ENCODE measurements at regions not wholly inside any gene's neighbourhood (a gene's known extent, or its start where the extent isn't known, plus 50 kb on each side); places are given as distances from the start of the nearest gene placed in this dataset.

- Mint-ChIP-seq H3K27me3 (peaks cover 2% of the 10 kb centered on the region), H3K4me1 (peaks cover 20% of the 10 kb centered on the region), H3K36me3 (ENCODE audit: low read depth) (no peaks in the 10 kb centered on the region), H3K9me3 (ENCODE audit: low read depth) (no peaks in the 10 kb centered on the region), H3K4me3 (no peak overlapping the region), H3K27ac (no peak overlapping the region)
- DNase-seq (no peak), ATAC-seq (no peak)
- intact Hi-C loops (cut with DNase I, micrococcal nuclease), result no loop called here
- CTCF ChIA-PET, result interaction anchor here (0.6 kb wide), 1 partner anchor 9 kb away, joined by 3 read pairs; no protein-coding TSS in a partner anchor
- POLR2A ChIA-PET, result no interaction called here
Observed at GRCh38 chr21:43364261-43364510, 62.7 kb downstream of the SIK1 start.

DNA sequence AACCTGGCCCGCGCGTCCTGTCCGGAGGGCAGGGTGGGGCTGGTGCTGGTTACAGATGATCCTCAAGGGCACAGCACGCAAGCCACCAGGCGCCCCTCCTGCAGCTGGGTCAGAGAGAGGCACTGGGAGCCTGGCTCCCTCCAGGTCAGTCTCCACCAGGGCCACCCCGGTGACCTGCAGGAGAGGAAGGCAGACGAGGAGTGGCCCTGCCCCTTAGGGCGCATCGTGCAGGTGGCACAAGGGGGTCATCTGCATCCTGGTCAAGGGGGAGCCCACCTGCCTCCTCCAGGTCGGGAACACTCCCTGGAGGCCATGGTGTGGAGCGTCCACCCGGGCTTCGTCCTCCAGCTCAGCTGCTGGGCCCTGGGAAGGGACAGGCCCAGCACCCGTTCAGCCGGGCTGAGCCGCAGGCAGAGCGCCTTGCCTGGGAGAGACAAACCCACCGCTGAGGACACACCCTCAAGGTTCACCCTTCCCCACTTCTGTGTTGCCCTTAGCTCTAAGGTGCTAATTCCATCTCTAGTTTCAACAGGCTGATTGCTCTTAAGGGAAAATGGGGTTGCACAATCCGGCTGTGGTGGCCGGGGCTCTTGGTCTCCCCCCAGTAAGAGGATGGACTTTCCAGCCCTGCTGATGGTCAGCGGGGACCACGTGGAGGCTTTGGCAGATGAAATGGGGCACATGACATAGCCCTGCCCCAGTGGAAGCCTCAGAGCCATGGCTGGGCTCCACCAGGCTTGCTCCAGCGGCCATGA is 63.2 kb downstream of the SIK1 start:
- Mint-ChIP-seq H3K9me3 (ENCODE audit: low read depth) (no peaks in the 10 kb centered on the region), H3K27me3 (peaks cover 2% of the 10 kb centered on the region), H3K4me1 (peaks cover 20% of the 10 kb centered on the region), H3K27ac (no peak overlapping the region), H3K36me3 (ENCODE audit: low read depth) (no peaks in the 10 kb centered on the region), H3K4me3 (no peak overlapping the region)
- no peak for ATAC-seq
- no peak for DNase-seq
- POLR2A ChIA-PET, result no interaction called here
- CTCF ChIA-PET, result interaction anchor here (0.6 kb wide), 1 partner anchor 10 kb away, joined by 3 read pairs; no protein-coding TSS in a partner anchor
- intact Hi-C loops (cut with DNase I, micrococcal nuclease), result no loop called here

DNA sequence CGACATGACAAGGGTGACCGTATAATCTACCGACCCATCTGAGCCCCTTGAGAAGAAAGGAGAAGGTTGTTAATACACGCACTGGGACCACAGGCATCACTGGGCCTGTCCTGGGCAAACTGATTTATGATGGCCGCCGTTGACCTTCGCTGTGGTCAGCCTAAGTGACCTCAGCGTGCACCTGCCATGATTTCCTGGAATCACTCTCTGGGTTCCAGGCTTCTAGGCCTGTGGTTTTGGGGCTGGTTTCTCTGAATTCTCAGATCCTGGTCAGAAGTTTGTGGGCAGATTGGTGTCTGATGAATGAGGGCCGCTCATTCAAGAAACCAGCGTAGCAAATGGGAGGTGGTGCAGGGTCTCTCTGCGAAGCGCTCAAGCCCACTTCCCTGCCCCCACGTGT is 64.0 kb downstream of the SIK1 start:
- intact Hi-C loops (cut with DNase I, micrococcal nuclease), result no loop called here
- ATAC-seq, result peak; percentile 7
- CTCF ChIA-PET, result no interaction called here
- peak; percentile 43 for DNase-seq
- Mint-ChIP-seq H3K4me1 (peaks cover 20% of the 10 kb centered on the region), H3K36me3 (ENCODE audit: low read depth) (no peaks in the 10 kb centered on the region), H3K27ac (peak overlapping the region; percentile 84), H3K27me3 (peaks cover 2% of the 10 kb centered on the region), H3K9me3 (ENCODE audit: low read depth) (no peaks in the 10 kb centered on the region), H3K4me3 (peak overlapping the region; percentile 69)
- POLR2A ChIA-PET, result no interaction called here

DNA sequence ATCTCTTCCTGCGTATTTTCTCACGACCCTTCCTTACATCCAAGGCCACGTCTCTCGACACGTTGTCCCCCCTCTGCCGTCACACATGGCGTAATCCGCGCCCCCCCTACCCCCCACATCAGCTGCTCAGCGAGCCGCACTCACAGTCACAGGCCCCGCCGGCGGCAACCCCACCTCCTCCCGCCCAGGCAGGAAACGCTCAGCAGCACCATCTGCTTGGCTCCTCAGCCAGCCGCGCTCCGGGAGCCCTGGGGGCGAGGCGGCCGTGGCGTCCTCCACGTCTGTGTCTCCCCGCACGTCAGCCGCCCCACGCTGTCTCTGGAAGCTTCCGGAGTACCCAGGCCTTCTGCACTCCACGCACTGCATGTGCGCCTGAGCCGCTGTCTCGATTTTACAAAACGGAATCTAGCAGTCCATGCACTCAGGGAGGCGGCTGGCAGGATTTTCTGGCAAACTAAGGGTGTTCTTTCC is 64.6 kb downstream of the SIK1 start:
- Mint-ChIP-seq H3K36me3 (ENCODE audit: low read depth) (no peaks in the 10 kb centered on the region), H3K9me3 (ENCODE audit: low read depth) (no peaks in the 10 kb centered on the region), H3K4me3 (peak overlapping the region; percentile 69), H3K4me1 (peaks cover 20% of the 10 kb centered on the region), H3K27me3 (peaks cover 2% of the 10 kb centered on the region), H3K27ac (peak overlapping the region; percentile 84)
- DNase-seq, result peak; percentile 87
- peak; percentile 83 for ATAC-seq
- POLR2A ChIA-PET, result interaction anchor here (0.6 kb wide), 1 partner anchor 280 kb away, joined by 5 read pairs; no protein-coding TSS in a partner anchor
- intact Hi-C loops (cut with DNase I, micrococcal nuclease), result no loop called here
- CTCF ChIA-PET, result interaction anchor here (1.2 kb wide), 1 partner anchor 283 kb away, joined by 3 read pairs; no protein-coding TSS in a partner anchor

- intact Hi-C loops (cut with DNase I, micrococcal nuclease), result no loop called here
- H3K27me3 Mint-ChIP-seq, result peaks cover 2% of the 10 kb centered on the region
- DNase-seq (peak; percentile 57), ATAC-seq (peak; percentile 58)
- peaks cover 20% of the 10 kb centered on the region for H3K4me1 Mint-ChIP-seq
- peak overlapping the region; percentile 69 for H3K4me3 Mint-ChIP-seq
- no peaks in the 10 kb centered on the region for H3K9me3 Mint-ChIP-seq (ENCODE audit: low read depth)
- no peaks in the 10 kb centered on the region for H3K36me3 Mint-ChIP-seq (ENCODE audit: low read depth)
- peak overlapping the region; percentile 84 for H3K27ac Mint-ChIP-seq
- CTCF ChIA-PET, result interaction anchor here (1.2 kb wide), 1 partner anchor 284 kb away, joined by 3 read pairs; no protein-coding TSS in a partner anchor
- POLR2A ChIA-PET, result interaction anchor here (0.6 kb wide), 1 partner anchor 280 kb away, joined by 5 read pairs; no protein-coding TSS in a partner anchor
Observed at GRCh38 chr21:43361493-43362296, 65.2 kb downstream of the SIK1 start.

DNA sequence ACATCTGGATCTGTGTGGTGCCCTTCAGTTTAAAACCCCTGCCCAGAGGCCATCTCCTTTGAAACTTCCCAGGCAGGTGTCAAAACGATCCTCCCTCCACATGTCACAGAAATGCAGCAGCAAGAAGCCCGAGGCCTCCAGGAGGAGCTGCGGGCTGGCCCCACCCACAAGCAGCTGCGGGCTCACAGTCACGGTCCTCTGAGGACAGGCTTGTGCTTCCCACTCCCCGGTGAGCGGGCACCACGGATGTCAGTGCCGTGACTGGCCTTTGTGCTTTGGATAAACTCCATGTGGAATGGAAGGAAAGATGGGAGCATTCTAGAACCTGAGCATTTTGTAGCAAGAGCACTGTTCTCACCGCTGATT is 65.8 kb downstream of the SIK1 start:
- no peaks in the 10 kb centered on the region for H3K9me3 Mint-ChIP-seq (ENCODE audit: low read depth)
- H3K4me1 Mint-ChIP-seq, result peaks cover 20% of the 10 kb centered on the region
- intact Hi-C loops (cut with DNase I, micrococcal nuclease), result no loop called here
- ATAC-seq, result no peak
- H3K36me3 Mint-ChIP-seq (ENCODE audit: low read depth), result no peaks in the 10 kb centered on the region
- peaks cover 2% of the 10 kb centered on the region for H3K27me3 Mint-ChIP-seq
- H3K27ac Mint-ChIP-seq, result peak overlapping the region; percentile 65
- peak overlapping the region; percentile 69 for H3K4me3 Mint-ChIP-seq
- peak; percentile 61 for DNase-seq
- ChIA-PET CTCF (interaction anchor here (1.2 kb wide), 1 partner anchor 285 kb away, joined by 3 read pairs; no protein-coding TSS in a partner anchor), POLR2A (no interaction called here)

GRCh38 chr21:43360441-43361126 is 66.3 kb downstream of the SIK1 start:
- intact Hi-C loops (cut with DNase I, micrococcal nuclease), result no loop called here
- Mint-ChIP-seq H3K4me3 (peak overlapping the region; percentile 69), H3K4me1 (peaks cover 20% of the 10 kb centered on the region), H3K9me3 (ENCODE audit: low read depth) (no peaks in the 10 kb centered on the region), H3K27me3 (peaks cover 2% of the 10 kb centered on the region), H3K27ac (peak overlapping the region; percentile 65), H3K36me3 (ENCODE audit: low read depth) (no peaks in the 10 kb centered on the region)
- ATAC-seq, result no peak
- ChIA-PET CTCF (interaction anchor here (1.5 kb wide), 1 partner anchor 13 kb away, joined by 3 read pairs; no protein-coding TSS in a partner anchor), POLR2A (no interaction called here)
- DNase-seq, result no peak

DNA sequence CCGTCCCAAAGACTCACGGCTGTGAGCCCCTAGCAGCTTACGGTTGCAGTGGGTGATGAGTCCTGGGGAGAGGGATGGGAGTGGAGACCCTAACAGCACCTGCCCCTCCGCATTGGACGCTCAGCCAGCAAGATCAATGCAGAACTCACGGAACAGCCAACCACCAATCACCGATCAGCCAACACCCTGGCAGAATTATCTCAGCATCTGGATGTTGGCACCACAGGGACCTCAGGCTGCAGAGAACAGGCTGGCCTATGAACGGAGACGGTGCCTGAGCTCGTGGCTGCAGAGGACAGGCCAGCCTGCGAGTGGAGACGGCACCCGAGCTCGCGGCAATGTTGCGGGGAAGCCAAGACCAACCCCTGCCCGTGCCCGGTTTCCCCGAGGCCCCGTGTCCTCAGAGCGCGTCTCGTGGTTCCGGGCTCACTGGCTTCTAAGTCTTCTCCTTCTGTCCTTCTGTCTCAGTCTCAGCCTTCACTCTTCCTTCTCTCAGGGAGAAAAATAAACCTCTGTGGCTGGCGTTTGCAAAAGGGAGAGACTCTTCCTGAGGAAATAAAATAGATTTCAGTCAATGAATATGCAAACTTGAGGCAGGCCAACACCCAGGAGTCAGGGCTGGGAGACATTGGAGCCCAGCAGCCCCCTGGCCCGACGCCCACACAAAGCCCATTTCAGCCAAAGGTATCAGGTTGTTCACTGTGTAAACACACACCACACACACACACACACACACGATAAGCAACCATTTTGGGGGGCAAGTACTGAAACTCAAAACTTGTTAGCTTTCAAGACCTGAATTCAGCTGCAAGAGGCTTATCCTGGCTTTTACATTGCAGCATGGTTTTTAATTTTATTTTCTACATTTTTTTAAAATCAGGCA is 67.8 kb downstream of the SIK1 start:
- ATAC-seq (no peak), DNase-seq (no peak)
- H3K9me3 Mint-ChIP-seq (ENCODE audit: low read depth), result no peaks in the 10 kb centered on the region
- H3K36me3 Mint-ChIP-seq (ENCODE audit: low read depth), result no peaks in the 10 kb centered on the region
- ChIA-PET CTCF (interaction anchor here (1.5 kb wide), 1 partner anchor 12 kb away, joined by 3 read pairs; no protein-coding TSS in a partner anchor), POLR2A (no interaction called here)
- peaks cover 2% of the 10 kb centered on the region for H3K27me3 Mint-ChIP-seq
- intact Hi-C loops (cut with DNase I, micrococcal nuclease), result no loop called here
- peaks cover 20% of the 10 kb centered on the region for H3K4me1 Mint-ChIP-seq
- H3K4me3 Mint-ChIP-seq, result no peak overlapping the region
- H3K27ac Mint-ChIP-seq, result no peak overlapping the region

DNA sequence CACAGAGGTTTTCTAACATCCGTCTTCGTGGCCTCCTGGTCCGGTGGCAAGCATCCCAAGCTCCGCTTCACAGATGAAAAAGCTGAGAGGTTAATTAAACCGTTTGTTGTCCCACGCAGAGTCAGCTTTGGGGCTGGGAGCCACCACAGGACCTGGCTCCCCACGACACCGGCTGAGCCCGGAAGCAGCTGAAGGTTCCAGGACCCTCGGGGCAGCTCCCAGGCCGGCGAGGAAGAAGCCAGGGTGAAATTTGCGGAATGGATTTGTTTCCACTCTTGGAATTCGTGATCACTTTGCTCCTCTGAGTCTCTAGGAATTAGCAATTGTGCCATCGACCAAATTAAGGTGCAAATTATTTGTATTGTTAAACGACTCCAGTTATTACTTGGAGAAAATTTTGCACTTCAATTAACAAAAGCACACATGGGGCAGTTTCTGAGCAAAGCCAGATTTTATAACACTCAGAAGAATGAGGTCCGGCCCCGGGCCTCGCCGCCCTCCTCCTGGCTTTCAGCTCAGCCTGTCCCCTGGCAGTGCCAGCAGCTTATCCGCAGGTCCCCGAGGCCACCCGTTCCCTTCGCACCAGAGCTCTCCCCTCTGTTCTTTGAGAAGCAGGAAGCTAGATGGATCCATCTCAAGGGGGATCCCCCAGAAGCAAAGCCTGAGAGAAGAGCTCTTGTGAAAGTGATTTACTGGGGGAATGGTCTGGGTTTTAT is 69.1 kb downstream of the SIK1 start:
- intact Hi-C loops (cut with DNase I, micrococcal nuclease), result no loop called here
- ChIA-PET POLR2A (no interaction called here), CTCF (interaction anchor here (0.6 kb wide), 2 partner anchors 87 to 228 kb away, joined by 3 read pairs; no protein-coding TSS in a partner anchor)
- H3K4me1 Mint-ChIP-seq, result peaks cover 20% of the 10 kb centered on the region
- ATAC-seq (no peak), DNase-seq (no peak)
- H3K27me3 Mint-ChIP-seq, result peaks cover 2% of the 10 kb centered on the region
- no peaks in the 10 kb centered on the region for H3K36me3 Mint-ChIP-seq (ENCODE audit: low read depth)
- H3K27ac Mint-ChIP-seq, result no peak overlapping the region
- no peak overlapping the region for H3K4me3 Mint-ChIP-seq
- H3K9me3 Mint-ChIP-seq (ENCODE audit: low read depth), result no peaks in the 10 kb centered on the region

DNA sequence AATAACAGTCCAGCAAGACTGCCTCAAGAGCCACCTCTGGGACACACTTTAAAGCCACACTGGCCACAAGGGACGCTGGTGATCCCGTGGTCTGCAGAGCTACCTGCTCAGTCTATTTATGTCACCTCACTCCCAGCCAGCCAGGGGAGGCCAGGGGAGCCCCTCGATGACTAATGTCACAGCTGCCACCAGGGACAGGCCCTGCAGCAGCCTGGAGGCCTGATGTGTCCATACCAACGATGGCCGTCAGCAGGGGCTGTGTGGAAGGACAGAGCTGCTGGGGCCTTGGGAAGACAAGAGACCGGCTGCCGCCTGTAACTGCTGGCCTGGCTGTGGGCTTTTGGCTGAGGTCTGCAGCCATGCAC is 71.0 kb downstream of the SIK1 start:
- H3K4me3 Mint-ChIP-seq, result no peak overlapping the region
- peaks cover 11% of the 10 kb centered on the region for H3K4me1 Mint-ChIP-seq
- H3K27me3 Mint-ChIP-seq, result no peaks in the 10 kb centered on the region
- peak; percentile 37 for ATAC-seq
- intact Hi-C loops (cut with DNase I, micrococcal nuclease), result no loop called here
- DNase-seq, result peak; percentile 49
- ChIA-PET POLR2A (no interaction called here), CTCF (interaction anchor here (0.6 kb wide), 1 partner anchor 1038 kb away, joined by 3 read pairs; no protein-coding TSS in a partner anchor)
- no peak overlapping the region for H3K27ac Mint-ChIP-seq
- no peaks in the 10 kb centered on the region for H3K9me3 Mint-ChIP-seq (ENCODE audit: low read depth)
- no peaks in the 10 kb centered on the region for H3K36me3 Mint-ChIP-seq (ENCODE audit: low read depth)
